HG02885 (cell line): ENCODE measurements at regions not wholly inside any gene's neighbourhood (a gene's known extent, or its start where the extent isn't known, plus 50 kb on each side); places are given as distances from the start of the nearest gene placed in this dataset.

ENCODE experiments used
- ATAC-seq: cut with Tn5 transposase; IDR thresholded peaks from one replicate; pipeline ENCODE4 v1.9.1; 2021; ENCODE audit warnings: mild to moderate bottlenecking; ENCODE audit not compliant: unreplicated experiment, poor library complexity

GRCh38 chr6:154885214-154885613 is 109.9 kb upstream of the TIAM2 start:
- ATAC-seq = no peak

- ATAC-seq = no peak
These were observed 109.1 kb upstream of the TIAM2 start for GRCh38 chr6:154886016-154886415.

- no peak for ATAC-seq
These were observed 108.6 kb upstream of the TIAM2 start for GRCh38 chr6:154886471-154886870.

GRCh38 chr6:154887051-154887450 is 108.1 kb upstream of the TIAM2 start:
- no peak for ATAC-seq

- ATAC-seq = no peak
These were observed 106.5 kb upstream of the TIAM2 start for GRCh38 chr6:154888421-154889295.

- no peak for ATAC-seq
These were observed 104.2 kb upstream of the TIAM2 start for GRCh38 chr6:154890874-154891273.

- no peak for ATAC-seq
These were observed 103.2 kb upstream of the TIAM2 start for GRCh38 chr6:154891901-154892300.

- ATAC-seq = no peak
These were observed 101.2 kb upstream of the TIAM2 start for GRCh38 chr6:154893917-154894316.

- ATAC-seq = no peak
These were observed 100.2 kb upstream of the TIAM2 start for GRCh38 chr6:154894902-154895301.

GRCh38 chr6:154895841-154896240 is 99.3 kb upstream of the TIAM2 start:
- ATAC-seq = no peak

- ATAC-seq = no peak
These were observed 96.3 kb upstream of the TIAM2 start for GRCh38 chr6:154898821-154899220.

GRCh38 chr6:154899824-154900463 is 95.2 kb upstream of the TIAM2 start:
- ATAC-seq = no peak

- ATAC-seq = no peak
These were observed 93.1 kb upstream of the TIAM2 start for GRCh38 chr6:154901876-154902552.

GRCh38 chr6:154907291-154907690 is 87.8 kb upstream of the TIAM2 start:
- ATAC-seq = no peak

GRCh38 chr6:154908723-154909122 is 86.4 kb upstream of the TIAM2 start:
- ATAC-seq = no peak

GRCh38 chr6:154909311-154909710 is 85.8 kb upstream of the TIAM2 start:
- ATAC-seq = no peak

GRCh38 chr6:154909821-154910220 is 85.3 kb upstream of the TIAM2 start:
- ATAC-seq = no peak

GRCh38 chr6:154914288-154914687 is 80.8 kb upstream of the TIAM2 start:
- no peak for ATAC-seq

GRCh38 chr6:154916857-154917256 is 78.3 kb upstream of the TIAM2 start:
- ATAC-seq = no peak

GRCh38 chr6:154917941-154918340 is 77.2 kb upstream of the TIAM2 start:
- ATAC-seq = no peak

- no peak for ATAC-seq
These were observed 75.3 kb upstream of the TIAM2 start for GRCh38 chr6:154919806-154920205.
